ENCODE measurements at regions not wholly inside any gene's neighbourhood (a gene's known extent, or its start where the extent isn't known, plus 50 kb on each side); places are given as distances from the start of the nearest gene placed in this dataset.
"Not testable (repeated sequence)": the region's sequence is repeated elsewhere in the genome, so short reads cannot be mapped to it uniquely, and the experiment has no call there.

GRCh38 chr15:20473465-20473864 is 68.1 kb downstream of the GOLGA6L6 start:
- H3K36me3 ChIP-seq (ENCODE audit: insufficient read depth, low read length); H3K79me2 ChIP-seq (ENCODE audit: insufficient read depth, low read depth, low read length); H3K27ac ChIP-seq (ENCODE audit: low read depth, low read length, poor library complexity, severe bottlenecking); H2AFZ ChIP-seq (ENCODE audit: low read length); H3K4me2 ChIP-seq (ENCODE audit: low read length); H4K20me1 ChIP-seq (ENCODE audit: insufficient read depth, low read length); intact Hi-C loops (cut with micrococcal nuclease; ENCODE audit: unreplicated experiment); CTCF ChIA-PET (ENCODE audit: unreplicated experiment); DNase-seq (ENCODE audit: low spot score); H3K4me1 ChIP-seq (ENCODE audit: insufficient read depth, low read length, poor library complexity, severe bottlenecking); H3K4me3 ChIP-seq (ENCODE audit: low read depth, low read length, poor library complexity, severe bottlenecking); POLR2A ChIA-PET; BruUV-seq (replicated peaks); H3K9me3 ChIP-seq (ENCODE audit: low read length); H3K9me2 ChIP-seq (ENCODE audit: insufficient read depth, low read length): not testable (repeated sequence)

- intact Hi-C loops (cut with micrococcal nuclease; ENCODE audit: unreplicated experiment); H3K9me2 ChIP-seq (ENCODE audit: insufficient read depth, low read length); CTCF ChIA-PET (ENCODE audit: unreplicated experiment); BruUV-seq (replicated peaks); H3K79me2 ChIP-seq (ENCODE audit: insufficient read depth, low read depth, low read length); DNase-seq (ENCODE audit: low spot score); H2AFZ ChIP-seq (ENCODE audit: low read length); H3K27ac ChIP-seq (ENCODE audit: low read depth, low read length, poor library complexity, severe bottlenecking); H3K36me3 ChIP-seq (ENCODE audit: insufficient read depth, low read length); H3K4me2 ChIP-seq (ENCODE audit: low read length); H4K20me1 ChIP-seq (ENCODE audit: insufficient read depth, low read length); H3K9me3 ChIP-seq (ENCODE audit: low read length); H3K4me1 ChIP-seq (ENCODE audit: insufficient read depth, low read length, poor library complexity, severe bottlenecking); POLR2A ChIA-PET; H3K4me3 ChIP-seq (ENCODE audit: low read depth, low read length, poor library complexity, severe bottlenecking): not testable (repeated sequence)
Observed at GRCh38 chr15:20472983-20473382, 68.6 kb downstream of the GOLGA6L6 start.

GRCh38 chr15:20470810-20471209 is 70.8 kb downstream of the GOLGA6L6 start:
- H3K9me3 ChIP-seq (ENCODE audit: low read length); BruUV-seq (replicated peaks); H3K79me2 ChIP-seq (ENCODE audit: insufficient read depth, low read depth, low read length); H4K20me1 ChIP-seq (ENCODE audit: insufficient read depth, low read length); H3K4me1 ChIP-seq (ENCODE audit: insufficient read depth, low read length, poor library complexity, severe bottlenecking); H3K4me3 ChIP-seq (ENCODE audit: low read depth, low read length, poor library complexity, severe bottlenecking); H2AFZ ChIP-seq (ENCODE audit: low read length); H3K9me2 ChIP-seq (ENCODE audit: insufficient read depth, low read length); POLR2A ChIA-PET; H3K27ac ChIP-seq (ENCODE audit: low read depth, low read length, poor library complexity, severe bottlenecking); intact Hi-C loops (cut with micrococcal nuclease; ENCODE audit: unreplicated experiment); DNase-seq (ENCODE audit: low spot score); CTCF ChIA-PET (ENCODE audit: unreplicated experiment); H3K4me2 ChIP-seq (ENCODE audit: low read length); H3K36me3 ChIP-seq (ENCODE audit: insufficient read depth, low read length): not testable (repeated sequence)

GRCh38 chr15:20441138-20441537 is 100.5 kb downstream of the GOLGA6L6 start:
- CTCF ChIA-PET (ENCODE audit: unreplicated experiment); POLR2A ChIA-PET; DNase-seq (ENCODE audit: low spot score); H3K4me2 ChIP-seq (ENCODE audit: low read length); H3K4me1 ChIP-seq (ENCODE audit: insufficient read depth, low read length, poor library complexity, severe bottlenecking); BruUV-seq (replicated peaks); H3K27ac ChIP-seq (ENCODE audit: low read depth, low read length, poor library complexity, severe bottlenecking); intact Hi-C loops (cut with micrococcal nuclease; ENCODE audit: unreplicated experiment); H3K79me2 ChIP-seq (ENCODE audit: insufficient read depth, low read depth, low read length); H3K9me3 ChIP-seq (ENCODE audit: low read length); H2AFZ ChIP-seq (ENCODE audit: low read length); H3K36me3 ChIP-seq (ENCODE audit: insufficient read depth, low read length); H4K20me1 ChIP-seq (ENCODE audit: insufficient read depth, low read length); H3K9me2 ChIP-seq (ENCODE audit: insufficient read depth, low read length); H3K4me3 ChIP-seq (ENCODE audit: low read depth, low read length, poor library complexity, severe bottlenecking): not testable (repeated sequence)

- H3K9me3 ChIP-seq (ENCODE audit: low read length); DNase-seq (ENCODE audit: low spot score); H4K20me1 ChIP-seq (ENCODE audit: insufficient read depth, low read length); H3K27ac ChIP-seq (ENCODE audit: low read depth, low read length, poor library complexity, severe bottlenecking); intact Hi-C loops (cut with micrococcal nuclease; ENCODE audit: unreplicated experiment); H3K4me2 ChIP-seq (ENCODE audit: low read length); H3K9me2 ChIP-seq (ENCODE audit: insufficient read depth, low read length); H3K4me3 ChIP-seq (ENCODE audit: low read depth, low read length, poor library complexity, severe bottlenecking); H3K4me1 ChIP-seq (ENCODE audit: insufficient read depth, low read length, poor library complexity, severe bottlenecking); H3K79me2 ChIP-seq (ENCODE audit: insufficient read depth, low read depth, low read length); BruUV-seq (replicated peaks); CTCF ChIA-PET (ENCODE audit: unreplicated experiment); H3K36me3 ChIP-seq (ENCODE audit: insufficient read depth, low read length); POLR2A ChIA-PET; H2AFZ ChIP-seq (ENCODE audit: low read length): not testable (repeated sequence)
Observed at GRCh38 chr15:20440390-20440789, 101.2 kb downstream of the GOLGA6L6 start.

GRCh38 chr15:20439111-20439510 is 102.5 kb downstream of the GOLGA6L6 start:
- H3K27ac ChIP-seq (ENCODE audit: low read depth, low read length, poor library complexity, severe bottlenecking); POLR2A ChIA-PET; H3K4me2 ChIP-seq (ENCODE audit: low read length); H3K4me3 ChIP-seq (ENCODE audit: low read depth, low read length, poor library complexity, severe bottlenecking); H3K9me3 ChIP-seq (ENCODE audit: low read length); intact Hi-C loops (cut with micrococcal nuclease; ENCODE audit: unreplicated experiment); DNase-seq (ENCODE audit: low spot score); H2AFZ ChIP-seq (ENCODE audit: low read length); H4K20me1 ChIP-seq (ENCODE audit: insufficient read depth, low read length); H3K79me2 ChIP-seq (ENCODE audit: insufficient read depth, low read depth, low read length); BruUV-seq (replicated peaks); H3K4me1 ChIP-seq (ENCODE audit: insufficient read depth, low read length, poor library complexity, severe bottlenecking); CTCF ChIA-PET (ENCODE audit: unreplicated experiment); H3K36me3 ChIP-seq (ENCODE audit: insufficient read depth, low read length); H3K9me2 ChIP-seq (ENCODE audit: insufficient read depth, low read length): not testable (repeated sequence)

DNA sequence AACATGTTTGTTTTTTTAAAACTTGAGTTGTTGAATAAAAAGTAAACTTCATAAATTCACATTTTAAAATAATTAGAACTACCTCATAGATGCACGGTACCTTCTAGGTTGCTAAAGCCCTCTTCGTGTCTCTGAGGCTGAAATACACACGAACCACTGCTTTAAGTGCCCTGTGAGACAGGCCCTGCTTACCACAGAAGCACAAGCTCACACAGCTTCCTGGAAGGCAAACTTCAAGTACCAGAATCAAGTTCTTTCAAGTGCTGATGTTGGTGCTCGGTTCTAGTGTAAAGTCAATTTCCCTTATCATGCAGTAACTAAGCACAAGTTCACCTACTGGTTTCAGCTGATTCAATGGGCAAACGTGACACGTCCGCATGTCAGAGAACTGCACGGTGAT is 103.3 kb downstream of the GOLGA6L6 start:
- H3K36me3 ChIP-seq (ENCODE audit: insufficient read depth, low read length); H3K27ac ChIP-seq (ENCODE audit: low read depth, low read length, poor library complexity, severe bottlenecking); H3K4me3 ChIP-seq (ENCODE audit: low read depth, low read length, poor library complexity, severe bottlenecking); H3K4me1 ChIP-seq (ENCODE audit: insufficient read depth, low read length, poor library complexity, severe bottlenecking); POLR2A ChIA-PET; DNase-seq (ENCODE audit: low spot score); CTCF ChIA-PET (ENCODE audit: unreplicated experiment); H3K9me2 ChIP-seq (ENCODE audit: insufficient read depth, low read length); H3K79me2 ChIP-seq (ENCODE audit: insufficient read depth, low read depth, low read length); H4K20me1 ChIP-seq (ENCODE audit: insufficient read depth, low read length); H3K9me3 ChIP-seq (ENCODE audit: low read length); H2AFZ ChIP-seq (ENCODE audit: low read length); H3K4me2 ChIP-seq (ENCODE audit: low read length); intact Hi-C loops (cut with micrococcal nuclease; ENCODE audit: unreplicated experiment); BruUV-seq (replicated peaks): not testable (repeated sequence)
